IPS DF 19.7 (cell line): ENCODE measurements at regions not wholly inside any gene's neighbourhood (a gene's known extent, or its start where the extent isn't known, plus 50 kb on each side); places are given as distances from the start of the nearest gene placed in this dataset.
"Not testable (repeated sequence)": the region's sequence is repeated elsewhere in the genome, so short reads cannot be mapped to it uniquely, and the experiment has no call there.

Experiments used
- DNase-seq: peaks from one replicate; pipeline ENCODE4 v3.0.0-alpha.2; 2013; ENCODE audit warnings: low read depth, low spot score

DNA sequence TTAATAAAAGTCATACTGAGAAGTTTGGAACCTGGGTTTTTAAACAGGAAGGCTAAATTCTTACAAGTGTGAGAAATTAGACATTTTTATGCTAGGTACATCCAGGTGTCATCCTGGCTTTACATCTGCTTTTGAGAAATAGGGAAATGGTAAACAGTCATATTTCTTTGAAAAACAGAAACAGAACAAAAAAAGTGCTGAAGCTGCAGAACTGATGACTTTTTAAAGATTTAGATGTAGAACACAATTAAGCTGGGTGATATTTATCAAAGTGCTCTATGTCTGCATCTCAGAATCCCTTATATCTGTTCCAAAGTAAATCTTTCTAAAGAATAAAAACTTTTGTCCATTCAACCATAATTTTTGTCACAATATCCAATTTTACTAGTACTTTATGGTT, 282.9 kb upstream of the ATXN7L3B start:
- no peak for DNase-seq

- no peak for DNase-seq
Observed at GRCh38 chr12:74259199-74259598, 278.4 kb upstream of the ATXN7L3B start.

DNA sequence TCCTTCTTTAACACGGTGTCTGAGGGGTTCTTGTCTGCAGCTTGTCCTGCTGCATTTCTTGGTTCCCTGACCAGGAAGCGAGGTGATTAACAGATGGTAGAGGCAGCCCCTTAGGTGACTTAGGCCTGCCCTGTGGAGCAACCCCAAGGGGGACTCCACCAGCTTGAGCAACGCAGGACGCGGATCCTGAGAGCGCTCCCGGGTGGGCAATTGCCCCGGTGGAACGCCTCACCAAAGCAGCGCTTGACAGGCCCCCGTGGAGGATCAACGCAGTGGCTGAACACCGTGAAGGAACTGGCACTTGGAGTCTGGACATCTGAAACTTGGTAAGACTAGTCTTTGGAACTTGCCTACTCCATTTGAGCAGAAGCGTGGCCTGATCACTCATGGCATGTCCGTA, 272.9 kb upstream of the ATXN7L3B start:
- DNase-seq = no peak

DNA sequence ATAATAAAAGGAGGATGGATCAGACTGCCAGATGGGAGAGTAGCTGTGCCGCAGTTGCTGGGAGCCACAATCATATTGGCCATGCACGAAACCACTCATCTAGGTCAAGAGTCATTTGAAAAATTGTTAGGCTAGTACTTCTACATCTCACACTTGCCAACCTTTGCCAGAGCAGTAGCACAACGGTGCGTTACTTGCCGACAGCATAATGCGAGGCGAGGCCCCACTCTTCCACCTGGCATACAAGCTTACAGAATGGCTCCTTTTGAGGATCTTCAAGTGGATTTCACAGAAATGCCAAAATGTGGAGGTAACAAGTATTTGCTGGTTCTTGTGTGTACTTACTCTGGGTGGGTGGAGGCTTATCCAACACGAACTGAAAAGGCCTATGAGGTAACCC, 268.3 kb upstream of the ATXN7L3B start:
- not testable (repeated sequence) for DNase-seq

DNA sequence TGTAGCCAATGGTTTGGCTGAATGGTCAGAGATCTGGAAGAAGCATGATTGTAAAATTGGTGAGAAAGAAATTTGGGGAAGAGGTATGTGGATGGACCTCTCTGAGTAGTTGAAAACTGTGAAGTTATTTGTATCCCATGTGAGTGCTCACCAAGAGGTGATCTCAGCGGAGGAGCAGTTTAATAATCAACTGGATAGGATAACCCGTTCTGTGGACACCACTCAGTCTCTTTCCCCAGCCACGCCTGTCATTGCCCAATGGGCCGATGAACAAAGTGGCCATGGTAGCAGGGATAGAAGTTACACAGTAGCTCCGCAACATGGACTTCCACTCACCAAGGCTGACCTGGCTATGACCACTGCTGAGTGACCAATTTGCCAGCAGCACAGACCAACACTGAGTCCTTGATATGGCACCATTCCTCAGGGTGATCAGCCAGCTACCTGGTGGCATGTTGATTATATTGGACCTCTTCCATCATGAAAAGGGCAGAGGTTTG, 257.4 kb upstream of the ATXN7L3B start:
- DNase-seq = no peak

DNA sequence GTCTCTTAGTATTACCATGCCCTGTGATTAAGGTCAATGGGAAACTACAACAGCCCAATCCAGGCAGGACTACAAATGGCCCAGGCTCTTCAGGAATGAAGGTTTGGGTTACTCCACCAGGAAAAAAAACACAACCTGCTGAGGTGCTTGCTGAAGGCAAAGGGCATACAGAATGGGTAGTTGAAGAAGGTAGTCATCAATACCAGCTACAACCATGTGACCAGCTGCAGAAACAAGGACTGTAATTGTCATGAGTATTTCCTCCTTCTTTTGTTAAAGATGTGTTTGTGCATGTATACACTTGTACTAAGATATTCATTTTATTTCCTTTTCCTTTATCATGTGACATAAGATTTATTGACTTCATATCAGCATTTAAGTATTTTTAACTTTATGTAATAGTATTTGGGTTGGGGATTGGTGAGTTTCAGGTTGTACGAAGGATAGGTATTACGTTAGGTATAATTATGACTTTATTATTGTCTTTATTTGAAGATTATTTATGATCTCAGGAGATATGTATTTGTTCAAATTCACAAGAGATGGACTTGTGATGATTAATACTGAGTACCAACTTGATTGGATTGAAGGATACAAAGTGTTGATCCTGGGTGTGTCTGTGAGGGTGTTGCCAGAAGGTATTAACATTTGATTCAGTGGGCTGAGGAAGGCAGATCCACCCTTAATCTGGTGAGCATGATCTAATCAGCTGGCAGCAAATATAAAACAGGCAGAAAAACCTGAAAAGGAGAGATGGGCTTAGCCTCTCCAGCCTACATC, 256.0 kb upstream of the ATXN7L3B start:
- not testable (repeated sequence) for DNase-seq

DNA sequence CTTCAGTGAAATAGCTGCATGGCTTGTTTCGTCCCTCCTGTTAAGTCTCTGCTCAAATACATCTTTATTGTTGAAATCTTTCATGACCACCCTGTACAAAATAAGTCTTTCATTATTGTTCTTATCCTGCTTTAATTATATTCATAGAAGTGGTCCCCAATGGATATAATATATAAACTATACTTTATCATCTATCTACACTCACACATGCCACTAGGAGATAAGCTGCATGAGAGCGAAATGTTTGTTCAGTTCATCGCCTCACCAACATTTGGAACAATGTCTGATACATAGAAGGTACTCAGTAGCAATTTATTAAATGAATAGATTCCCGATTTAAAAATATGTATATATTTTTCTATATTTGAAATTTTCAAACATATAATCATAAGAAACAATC, 254.0 kb upstream of the ATXN7L3B start:
- DNase-seq = no peak

DNA sequence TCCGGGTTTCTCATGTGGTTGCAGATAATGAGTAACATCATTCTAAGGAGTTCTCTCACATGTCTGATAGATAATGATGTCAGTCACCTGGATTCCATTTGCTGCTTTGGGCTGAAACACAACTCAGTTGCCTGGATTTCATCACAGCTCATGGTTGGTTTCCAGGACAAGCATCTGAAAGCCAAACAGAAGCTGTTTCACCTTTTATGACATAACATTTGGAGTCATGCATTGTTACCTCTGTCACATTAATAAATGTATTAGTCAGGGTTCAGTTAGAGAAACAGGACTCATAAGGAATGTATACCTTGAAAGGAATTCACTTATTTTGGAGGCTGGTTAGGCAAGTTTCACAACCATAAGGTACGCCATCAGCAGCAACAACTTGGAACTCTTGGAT, 251.9 kb upstream of the ATXN7L3B start:
- DNase-seq = no peak

DNA sequence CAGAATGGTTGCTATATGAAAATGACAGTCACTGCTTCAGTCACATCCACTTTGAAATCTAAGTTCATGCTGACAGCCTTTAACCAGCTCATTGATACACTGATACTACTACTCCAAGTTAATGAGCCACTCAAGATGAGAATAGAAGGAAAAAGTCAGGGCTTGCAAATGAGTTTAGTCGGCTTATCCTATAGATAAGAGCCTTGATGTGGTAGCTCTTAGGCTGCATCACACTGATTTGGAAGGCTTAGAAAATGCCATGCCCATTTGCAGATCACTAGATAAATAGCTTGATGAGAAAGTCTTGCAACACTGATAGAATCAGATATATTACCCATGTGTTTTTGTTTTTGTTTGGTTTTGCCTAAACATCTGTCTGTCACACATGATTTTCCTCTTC, 251.4 kb upstream of the ATXN7L3B start:
- DNase-seq = no peak

GRCh38 chr12:74292351-74293194, 245.1 kb upstream of the ATXN7L3B start:
- no peak for DNase-seq

GRCh38 chr12:74293689-74294131, 243.9 kb upstream of the ATXN7L3B start:
- DNase-seq = no peak

- peak; percentile 33 for DNase-seq
Observed at GRCh38 chr12:74317078-74317601, 220.5 kb upstream of the ATXN7L3B start.

DNA sequence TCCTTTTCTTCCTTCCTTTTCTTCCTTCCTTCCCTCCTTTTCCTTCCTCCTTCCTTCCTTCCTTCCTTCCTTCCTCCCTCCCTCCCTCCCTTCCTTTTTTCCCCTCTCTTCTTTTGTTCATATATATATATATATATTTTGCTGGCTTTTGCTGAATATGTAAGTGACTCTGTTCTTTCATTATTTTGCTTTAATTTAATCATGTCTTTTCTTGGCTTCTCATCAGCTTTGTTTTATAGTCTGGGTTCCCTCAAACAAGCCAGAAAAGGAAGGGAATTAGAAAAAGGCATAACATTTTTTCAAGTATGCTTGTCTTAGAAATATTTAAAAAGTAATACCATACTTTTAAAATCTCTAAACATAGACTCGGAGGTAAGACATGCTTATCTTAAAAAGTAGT, 219.9 kb upstream of the ATXN7L3B start:
- no peak for DNase-seq

- no peak for DNase-seq
Observed at GRCh38 chr12:74319886-74320285, 217.7 kb upstream of the ATXN7L3B start.

GRCh38 chr12:74321381-74321780, 216.3 kb upstream of the ATXN7L3B start:
- no peak for DNase-seq

GRCh38 chr12:74322792-74323191, 214.8 kb upstream of the ATXN7L3B start:
- no peak for DNase-seq

DNA sequence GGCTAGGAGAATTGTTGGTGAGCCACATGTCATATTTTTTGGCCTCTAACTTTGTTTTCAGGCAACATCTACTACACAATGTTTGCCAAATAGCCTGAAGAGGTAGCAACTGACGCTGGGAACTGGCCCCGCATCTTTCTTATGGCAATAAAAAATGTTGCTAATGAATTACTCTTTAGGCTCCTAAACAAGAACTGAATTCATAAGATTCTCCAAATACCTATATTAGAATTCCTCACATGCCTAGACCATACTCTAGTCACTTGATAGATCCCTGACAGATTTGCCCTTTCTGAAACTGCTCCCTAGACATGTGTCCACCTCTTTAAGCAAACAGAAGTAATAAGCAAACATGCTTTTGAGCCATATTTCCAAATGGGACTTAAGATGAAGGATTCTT, 209.0 kb upstream of the ATXN7L3B start:
- DNase-seq = no peak

DNA sequence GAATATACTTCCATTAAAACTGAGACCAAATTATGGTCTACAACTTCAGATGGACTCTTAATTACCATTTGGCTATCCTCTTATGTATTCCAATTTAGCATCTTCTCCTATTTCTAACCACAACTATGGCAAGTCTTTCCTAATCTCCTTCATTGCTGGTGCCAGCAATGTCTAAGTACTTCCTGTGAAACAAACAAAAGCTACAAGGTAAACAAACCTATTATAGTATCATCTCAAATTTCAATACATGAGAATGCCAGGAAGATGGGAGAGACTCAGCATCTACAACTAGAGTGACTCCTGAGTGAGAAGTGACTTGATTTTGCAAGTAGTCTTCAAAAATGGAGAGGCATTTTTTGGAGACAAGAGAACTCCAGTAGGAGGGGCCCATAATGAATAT, 202.9 kb upstream of the ATXN7L3B start:
- no peak for DNase-seq

GRCh38 chr12:74337951-74338350, 199.7 kb upstream of the ATXN7L3B start:
- no peak for DNase-seq

DNA sequence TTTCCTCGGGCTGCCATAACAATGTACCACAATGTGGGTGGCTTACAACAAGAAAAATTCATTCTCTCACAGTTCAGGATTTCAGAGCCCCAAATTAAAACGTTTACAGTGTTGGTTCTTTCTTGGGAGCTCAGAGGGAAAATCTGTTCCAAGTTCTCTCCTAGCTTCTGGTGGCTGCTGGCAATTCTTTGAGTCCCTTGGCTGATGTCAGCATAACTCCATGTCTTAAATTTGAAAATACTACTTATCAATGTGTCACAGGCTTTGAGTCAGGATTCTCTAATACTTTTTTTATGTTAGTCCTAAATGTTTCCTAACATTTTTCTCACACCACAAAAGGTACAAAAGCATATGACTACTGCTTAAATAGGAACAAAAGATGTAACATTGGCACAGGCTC, 198.4 kb upstream of the ATXN7L3B start:
- DNase-seq = no peak

DNA sequence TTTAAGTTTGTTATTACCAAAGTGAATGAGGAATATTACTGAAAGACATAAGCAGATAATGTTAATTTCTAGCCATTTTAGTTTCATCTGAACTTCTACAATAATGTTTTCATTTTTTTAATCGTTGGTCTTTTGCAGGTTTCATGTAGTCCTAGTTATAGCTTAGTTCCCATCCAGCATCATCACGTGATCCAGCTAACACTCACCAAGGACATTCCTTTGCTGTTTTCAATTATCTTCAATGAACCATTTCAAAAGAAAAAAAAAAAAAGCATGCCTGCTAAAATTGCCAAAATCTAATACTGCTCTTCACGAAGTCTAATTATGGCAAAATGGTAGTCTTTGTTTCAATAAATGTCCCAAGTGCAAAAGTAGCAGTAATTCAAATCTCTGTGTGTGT, 187.7 kb upstream of the ATXN7L3B start:
- no peak for DNase-seq

DNA sequence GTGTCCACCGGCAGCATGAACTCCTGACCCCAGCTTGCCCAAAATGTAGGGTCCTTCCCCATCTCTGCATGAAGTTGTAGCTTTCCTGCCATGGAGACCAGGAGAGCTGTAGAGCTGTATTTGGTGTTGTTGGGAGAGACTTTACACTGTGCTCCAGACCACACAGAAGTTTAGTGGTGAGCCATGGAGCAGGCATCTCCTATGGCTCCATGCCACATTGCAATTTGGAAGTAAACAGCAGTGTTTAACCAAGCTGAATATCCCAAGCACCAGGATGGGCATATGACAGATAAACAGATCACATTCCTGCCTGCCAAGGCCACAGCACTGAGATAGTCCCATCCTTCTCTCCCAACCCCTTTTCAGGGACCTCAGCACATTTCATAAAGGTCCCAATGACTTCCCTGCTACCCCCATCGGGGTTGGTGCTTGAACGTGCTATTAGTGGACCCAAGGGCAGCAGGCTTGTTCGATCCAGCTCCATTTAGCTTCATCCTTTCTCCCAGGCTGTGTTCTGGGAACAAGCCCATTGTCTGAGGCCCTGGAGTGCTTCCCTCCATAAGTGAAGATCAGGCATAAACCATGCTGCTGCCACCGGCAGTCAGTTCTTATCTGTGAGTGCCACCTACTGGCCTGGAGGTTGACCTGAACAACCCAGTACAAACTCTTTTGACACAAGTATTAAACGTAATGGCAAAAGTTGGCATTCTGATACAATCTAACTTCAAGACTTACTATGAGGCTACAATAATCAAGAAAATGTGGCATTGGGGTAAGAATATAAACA, 172.3 kb upstream of the ATXN7L3B start:
- peak; percentile 9 for DNase-seq
